ENCODE measurements at regions not wholly inside any gene's neighbourhood (a gene's known extent, or its start where the extent isn't known, plus 50 kb on each side); places are given as distances from the start of the nearest gene placed in this dataset.

DNA sequence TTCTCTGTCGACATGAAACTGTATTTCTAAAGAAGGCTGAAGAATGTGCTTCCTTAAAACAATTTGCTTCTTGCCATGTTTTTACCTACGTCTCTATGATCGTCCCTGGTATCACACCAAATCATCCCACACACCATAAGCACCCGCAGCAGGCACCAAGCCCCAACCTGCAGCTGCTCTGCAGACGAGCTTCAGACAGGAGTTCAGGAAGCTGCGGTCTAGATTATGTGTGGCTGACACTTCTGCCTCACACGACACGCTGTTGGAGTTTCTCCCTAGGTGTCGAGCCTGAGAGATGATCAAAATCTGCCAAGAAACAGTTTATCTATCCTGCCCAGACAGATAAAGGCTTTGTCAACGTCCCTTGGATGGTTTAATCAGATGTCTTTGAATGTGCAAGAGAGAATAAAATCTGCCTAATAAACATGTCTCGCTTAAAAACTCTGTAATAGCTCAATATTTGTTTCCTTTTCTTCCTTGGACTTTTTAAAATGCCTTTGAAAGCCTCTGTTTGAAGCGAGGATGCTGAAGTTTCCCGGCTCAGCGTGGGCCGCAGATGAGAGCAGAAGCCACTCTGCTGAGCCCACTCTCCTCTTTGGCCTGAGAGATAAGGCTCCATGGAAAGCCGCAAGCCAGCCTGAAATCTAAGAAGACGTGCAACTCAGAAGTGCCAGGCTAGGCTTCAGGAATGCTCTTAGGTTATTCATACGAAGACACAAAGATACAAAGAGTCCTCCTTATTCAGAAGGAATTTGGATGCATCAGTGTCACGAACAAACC is 158.3 kb upstream of the PFKP start:
- TF ChIP-seq EZH2phosphoT487 (IDR thresholded peaks at IDR 0.05; ENCODE audit: borderline replicate concordance, low read length) (no peak), CTCF (conservative IDR thresholded peaks at IDR 0.05; ENCODE audit: low read depth, low read length) (no peak)

All from PC-3 (cell line).